ENCODE measurements at regions not wholly inside any gene's neighbourhood (a gene's known extent, or its start where the extent isn't known, plus 50 kb on each side); places are given as distances from the start of the nearest gene placed in this dataset.

DNA sequence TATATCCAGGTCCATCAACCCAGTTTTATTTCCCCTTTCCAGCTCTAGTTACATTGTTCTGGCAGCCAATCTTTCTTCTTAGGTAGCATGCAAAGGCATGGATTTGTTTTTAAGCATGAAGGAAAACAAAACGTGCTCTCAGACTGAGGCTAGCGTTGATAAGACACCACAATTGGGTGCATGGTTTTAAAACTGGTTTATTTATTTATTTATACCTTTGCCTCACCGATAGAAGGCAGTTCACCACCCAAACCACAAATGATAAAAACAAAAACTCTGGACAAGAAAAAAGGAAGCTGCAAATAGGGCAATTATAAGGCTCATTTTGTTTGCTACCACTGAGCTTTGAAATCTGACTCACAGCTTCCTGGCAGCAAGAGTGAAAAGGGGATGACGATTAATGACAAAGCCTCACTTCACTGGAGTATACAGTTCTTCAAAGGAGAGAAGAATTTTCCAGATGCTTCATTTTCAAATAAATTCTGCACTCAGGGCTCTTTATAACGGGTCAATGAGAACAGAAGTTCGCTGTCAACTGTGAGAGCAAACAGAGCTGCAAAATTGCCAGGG is 278.4 kb upstream of the IRX5 start:
- Histone ChIP-seq H3K27me3 (ENCODE audit: insufficient read depth, low read depth) (no peaks in the 10 kb centered on the region), H2AFZ (ENCODE audit: low read depth) (no peak overlapping the region), H3K79me2 (ENCODE audit: insufficient read depth, low read depth) (no peaks in the 10 kb centered on the region), H3K4me2 (no peak overlapping the region), H3K36me3 (ENCODE audit: insufficient read depth) (no peaks in the 10 kb centered on the region), H4K20me1 (ENCODE audit: insufficient read depth) (no peaks in the 10 kb centered on the region), H3K4me1 (ENCODE audit: low read depth, poor library complexity, severe bottlenecking) (no peaks in the 10 kb centered on the region), H3K4me3 (IDR thresholded peaks at IDR 0.05; ENCODE audit: insufficient read depth, low read depth, low read length) (no peak overlapping the region), H3K27ac (no peak overlapping the region), H3K9ac (no peak overlapping the region)
- TF ChIP-seq, protein P1, sequence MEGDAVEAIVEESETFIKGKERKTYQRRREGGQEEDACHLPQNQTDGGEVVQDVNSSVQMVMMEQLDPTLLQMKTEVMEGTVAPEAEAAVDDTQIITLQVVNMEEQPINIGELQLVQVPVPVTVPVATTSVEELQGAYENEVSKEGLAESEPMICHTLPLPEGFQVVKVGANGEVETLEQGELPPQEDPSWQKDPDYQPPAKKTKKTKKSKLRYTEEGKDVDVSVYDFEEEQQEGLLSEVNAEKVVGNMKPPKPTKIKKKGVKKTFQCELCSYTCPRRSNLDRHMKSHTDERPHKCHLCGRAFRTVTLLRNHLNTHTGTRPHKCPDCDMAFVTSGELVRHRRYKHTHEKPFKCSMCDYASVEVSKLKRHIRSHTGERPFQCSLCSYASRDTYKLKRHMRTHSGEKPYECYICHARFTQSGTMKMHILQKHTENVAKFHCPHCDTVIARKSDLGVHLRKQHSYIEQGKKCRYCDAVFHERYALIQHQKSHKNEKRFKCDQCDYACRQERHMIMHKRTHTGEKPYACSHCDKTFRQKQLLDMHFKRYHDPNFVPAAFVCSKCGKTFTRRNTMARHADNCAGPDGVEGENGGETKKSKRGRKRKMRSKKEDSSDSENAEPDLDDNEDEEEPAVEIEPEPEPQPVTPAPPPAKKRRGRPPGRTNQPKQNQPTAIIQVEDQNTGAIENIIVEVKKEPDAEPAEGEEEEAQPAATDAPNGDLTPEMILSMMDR (conservative IDR thresholded peaks at IDR 0.05; ENCODE audit: low read depth, low read length): no peak

DNA sequence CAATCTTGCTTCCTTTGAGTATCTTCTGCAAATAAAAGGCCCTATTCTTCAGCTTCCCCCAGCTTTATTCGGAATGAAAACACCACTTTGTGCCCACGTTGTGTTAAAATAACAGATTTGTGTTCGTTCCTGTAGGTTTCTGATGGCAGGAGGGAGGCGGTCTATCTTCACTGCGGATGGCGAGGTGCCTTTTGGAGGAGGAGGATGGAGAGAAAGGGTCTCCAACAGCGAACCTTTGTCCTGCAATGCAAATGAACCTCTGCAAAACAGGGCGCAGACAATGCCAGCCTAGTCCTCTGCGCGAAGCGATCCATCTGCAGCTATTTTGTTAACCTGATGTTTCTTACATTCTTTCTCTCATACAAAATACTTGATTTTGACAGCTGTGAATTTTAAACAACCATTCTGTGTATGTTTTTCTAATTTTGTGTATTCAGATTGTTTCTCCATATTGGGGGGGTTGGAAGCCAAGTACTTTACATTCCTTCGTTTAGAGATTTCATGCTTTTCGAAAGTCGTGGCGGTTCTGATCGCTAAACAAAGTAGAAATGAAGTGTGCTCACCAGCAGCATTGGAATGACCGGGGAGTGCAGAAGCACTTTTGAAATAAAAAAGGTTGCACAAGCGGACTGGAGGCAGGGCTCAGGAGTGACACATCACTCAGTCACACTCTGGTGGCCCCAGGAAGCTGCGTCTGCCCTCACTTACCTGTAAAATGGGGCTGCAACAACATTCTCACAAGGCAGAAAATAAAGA is 279.0 kb upstream of the IRX5 start:
- no peak overlapping the region for H3K4me3 ChIP-seq (IDR thresholded peaks at IDR 0.05; ENCODE audit: insufficient read depth, low read depth, low read length)
- H3K4me1 ChIP-seq (ENCODE audit: low read depth, poor library complexity, severe bottlenecking): no peaks in the 10 kb centered on the region
- no peaks in the 10 kb centered on the region for H3K79me2 ChIP-seq (ENCODE audit: insufficient read depth, low read depth)
- H3K4me2 ChIP-seq: no peak overlapping the region
- no peak overlapping the region for H2AFZ ChIP-seq (ENCODE audit: low read depth)
- no peak overlapping the region for H3K27ac ChIP-seq
- H3K27me3 ChIP-seq (ENCODE audit: insufficient read depth, low read depth): no peaks in the 10 kb centered on the region
- H4K20me1 ChIP-seq (ENCODE audit: insufficient read depth): no peaks in the 10 kb centered on the region
- no peaks in the 10 kb centered on the region for H3K36me3 ChIP-seq (ENCODE audit: insufficient read depth)
- H3K9ac ChIP-seq: no peak overlapping the region
- TF ChIP-seq, protein P1 (conservative IDR thresholded peaks at IDR 0.05; ENCODE audit: low read depth, low read length): no peak

DNA sequence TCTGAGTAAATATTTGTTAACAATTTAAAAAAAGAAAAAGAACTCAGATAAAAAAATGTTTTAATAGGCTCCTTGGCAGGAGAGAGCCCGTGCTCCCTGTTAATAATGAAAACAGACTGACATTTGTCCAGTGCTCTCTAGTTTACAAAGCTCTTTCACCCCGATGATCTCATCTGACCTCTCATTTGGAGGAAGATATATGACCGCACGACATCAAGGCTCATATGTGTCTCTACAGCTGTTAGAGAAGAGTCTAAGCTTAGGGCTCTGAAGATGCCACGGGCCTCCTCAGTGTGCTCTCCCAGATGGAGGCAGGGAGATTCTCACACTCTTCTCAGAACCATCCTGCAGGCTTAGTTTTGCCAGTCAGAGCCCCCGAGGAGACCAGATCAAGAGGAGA is 280.8 kb upstream of the IRX5 start:
- no peak overlapping the region for H3K4me2 ChIP-seq
- H3K79me2 ChIP-seq (ENCODE audit: insufficient read depth, low read depth): no peaks in the 10 kb centered on the region
- H3K4me3 ChIP-seq (IDR thresholded peaks at IDR 0.05; ENCODE audit: insufficient read depth, low read depth, low read length): no peak overlapping the region
- no peak overlapping the region for H3K27ac ChIP-seq
- no peak overlapping the region for H2AFZ ChIP-seq (ENCODE audit: low read depth)
- H3K27me3 ChIP-seq (ENCODE audit: insufficient read depth, low read depth): no peaks in the 10 kb centered on the region
- TF ChIP-seq, protein P1 (conservative IDR thresholded peaks at IDR 0.05; ENCODE audit: low read depth, low read length): no peak
- no peaks in the 10 kb centered on the region for H3K4me1 ChIP-seq (ENCODE audit: low read depth, poor library complexity, severe bottlenecking)
- no peaks in the 10 kb centered on the region for H4K20me1 ChIP-seq (ENCODE audit: insufficient read depth)
- H3K36me3 ChIP-seq (ENCODE audit: insufficient read depth): no peaks in the 10 kb centered on the region
- no peak overlapping the region for H3K9ac ChIP-seq

- Histone ChIP-seq H3K79me2 (ENCODE audit: insufficient read depth, low read depth) (no peaks in the 10 kb centered on the region), H3K27ac (no peak overlapping the region), H3K9ac (no peak overlapping the region), H3K36me3 (ENCODE audit: insufficient read depth) (no peaks in the 10 kb centered on the region), H2AFZ (ENCODE audit: low read depth) (no peak overlapping the region), H3K4me3 (IDR thresholded peaks at IDR 0.05; ENCODE audit: insufficient read depth, low read depth, low read length) (no peak overlapping the region), H3K4me1 (ENCODE audit: low read depth, poor library complexity, severe bottlenecking) (no peaks in the 10 kb centered on the region), H3K27me3 (ENCODE audit: insufficient read depth, low read depth) (no peaks in the 10 kb centered on the region), H4K20me1 (ENCODE audit: insufficient read depth) (no peaks in the 10 kb centered on the region), H3K4me2 (no peak overlapping the region)
- TF ChIP-seq, protein P1 (conservative IDR thresholded peaks at IDR 0.05; ENCODE audit: low read depth, low read length): no peak
Observed at GRCh38 chr16:54648575-54648974, 282.1 kb upstream of the IRX5 start.
